ENCODE measurements at regions not wholly inside any gene's neighbourhood (a gene's known extent, or its start where the extent isn't known, plus 50 kb on each side); places are given as distances from the start of the nearest gene placed in this dataset.

- TF ChIP-seq POLR2A (IDR thresholded peaks at IDR 0.05), result no peak
- TF ChIP-seq CTCF (IDR thresholded peaks at IDR 0.05), result no peak
These were observed 56.9 kb upstream of the TAGAP start for GRCh38 chr6:159101656-159102055.
